ENCODE measurements at regions not wholly inside any gene's neighbourhood (a gene's known extent, or its start where the extent isn't known, plus 50 kb on each side); places are given as distances from the start of the nearest gene placed in this dataset.

GRCh38 chr9:1954238-1954637, 60.9 kb upstream of the SMARCA2 start:
- no peaks in the 10 kb centered on the region for H3K4me1 Mint-ChIP-seq (ENCODE audit: low read depth)
- no peak for DNase-seq
- no peak overlapping the region for H3K4me3 Mint-ChIP-seq
- TF ChIP-seq CTCF (IDR thresholded peaks at IDR 0.05) = no peak
- H3K27ac Mint-ChIP-seq = no peak overlapping the region
- no peaks in the 10 kb centered on the region for H3K9me3 Mint-ChIP-seq
- H3K27me3 Mint-ChIP-seq (ENCODE audit: insufficient read depth) = peaks cover 2% of the 10 kb centered on the region; the same call in 1 of the 2 replicates
- no peaks in the 10 kb centered on the region for H3K36me3 Mint-ChIP-seq (ENCODE audit: low read depth)

- Mint-ChIP-seq H3K27ac (no peak overlapping the region), H3K27me3 (ENCODE audit: insufficient read depth) (peaks cover 2% of the 10 kb centered on the region; the same call in 1 of the 2 replicates), H3K36me3 (ENCODE audit: low read depth) (no peaks in the 10 kb centered on the region), H3K4me3 (no peak overlapping the region), H3K4me1 (ENCODE audit: low read depth) (no peaks in the 10 kb centered on the region), H3K9me3 (no peaks in the 10 kb centered on the region)
- DNase-seq = no peak
- TF ChIP-seq CTCF (IDR thresholded peaks at IDR 0.05) = no peak
Measured at GRCh38 chr9:1956958-1957357, 58.2 kb upstream of the SMARCA2 start.

GRCh38 chr9:1957856-1958255, 57.3 kb upstream of the SMARCA2 start:
- Mint-ChIP-seq H3K36me3 (ENCODE audit: low read depth) (no peaks in the 10 kb centered on the region), H3K4me3 (no peak overlapping the region), H3K9me3 (no peaks in the 10 kb centered on the region), H3K4me1 (ENCODE audit: low read depth) (no peaks in the 10 kb centered on the region), H3K27me3 (ENCODE audit: insufficient read depth) (peaks cover 2% of the 10 kb centered on the region; the same call in 1 of the 2 replicates), H3K27ac (no peak overlapping the region)
- no peak for DNase-seq
- TF ChIP-seq CTCF (IDR thresholded peaks at IDR 0.05) = no peak

- Mint-ChIP-seq H3K27ac (no peak overlapping the region), H3K9me3 (no peaks in the 10 kb centered on the region), H3K36me3 (ENCODE audit: low read depth) (no peaks in the 10 kb centered on the region), H3K4me1 (ENCODE audit: low read depth) (no peaks in the 10 kb centered on the region), H3K4me3 (no peak overlapping the region), H3K27me3 (ENCODE audit: insufficient read depth) (peaks cover 4% of the 10 kb centered on the region; the same call in 1 of the 2 replicates)
- TF ChIP-seq CTCF (IDR thresholded peaks at IDR 0.05) = no peak
- no peak for DNase-seq
Measured at GRCh38 chr9:1959371-1959770, 55.8 kb upstream of the SMARCA2 start.

- H3K4me3 Mint-ChIP-seq = no peak overlapping the region
- H3K36me3 Mint-ChIP-seq (ENCODE audit: low read depth) = no peaks in the 10 kb centered on the region
- H3K27me3 Mint-ChIP-seq (ENCODE audit: insufficient read depth) = peaks cover 8% of the 10 kb centered on the region; the same call in 1 of the 2 replicates
- H3K9me3 Mint-ChIP-seq = no peaks in the 10 kb centered on the region
- H3K4me1 Mint-ChIP-seq (ENCODE audit: low read depth) = no peaks in the 10 kb centered on the region
- no peak for TF ChIP-seq CTCF (IDR thresholded peaks at IDR 0.05)
- DNase-seq = no peak
- H3K27ac Mint-ChIP-seq = no peak overlapping the region
Measured at GRCh38 chr9:1960342-1961042, 54.7 kb upstream of the SMARCA2 start.
